ENCODE measurements at regions not wholly inside any gene's neighbourhood (a gene's known extent, or its start where the extent isn't known, plus 50 kb on each side); places are given as distances from the start of the nearest gene placed in this dataset.

GRCh38 chr14:38887696-38888095, 215.3 kb downstream of the SEC23A start:
- no peak for ATAC-seq
- no peak overlapping the region for H3K4me3 Mint-ChIP-seq
- CTCF ChIA-PET: no interaction called here
- TF ChIP-seq ATF2 (CRISPR knock-in tag; IDR thresholded peaks at IDR 0.05; ENCODE audit: borderline replicate concordance, low read depth): no peak
- no peak for TF ChIP-seq ARID4B (CRISPR knock-in tag; IDR thresholded peaks at IDR 0.05; ENCODE audit: borderline replicate concordance)
- TF ChIP-seq CREM (CRISPR knock-in tag; IDR thresholded peaks at IDR 0.05): no peak
- TF ChIP-seq ZNF396 (CRISPR knock-in tag; IDR thresholded peaks at IDR 0.05; ENCODE audit: borderline replicate concordance): no peak
- TF ChIP-seq ATF6 (CRISPR knock-in tag; IDR thresholded peaks at IDR 0.05): no peak
- TF ChIP-seq USF2 (CRISPR knock-in tag; IDR thresholded peaks at IDR 0.05): no peak
- no peak for TF ChIP-seq NR2C2 (CRISPR knock-in tag; IDR thresholded peaks at IDR 0.05)
- no peak for TF ChIP-seq JAZF1 (CRISPR knock-in tag; IDR thresholded peaks at IDR 0.05)
- no peak for TF ChIP-seq SMAD4 (CRISPR knock-in tag; IDR thresholded peaks at IDR 0.05)
- TF ChIP-seq GABPB1 (CRISPR knock-in tag; IDR thresholded peaks at IDR 0.05): no peak
- H3K36me3 Mint-ChIP-seq: no peaks in the 10 kb centered on the region
- no peaks in the 10 kb centered on the region for H3K9me3 Mint-ChIP-seq
- POLR2A ChIA-PET: no interaction called here
- no peak for DNase-seq (ENCODE audit: low spot score)
- no peaks in the 10 kb centered on the region for H3K4me1 Mint-ChIP-seq
- H3K27me3 Mint-ChIP-seq (ENCODE audit: low read depth): no peaks in the 10 kb centered on the region; the same call in 1 of the 2 replicates
- H3K27ac Mint-ChIP-seq: no peak overlapping the region

- Mint-ChIP-seq H3K4me1 (no peaks in the 10 kb centered on the region), H3K27me3 (ENCODE audit: low read depth) (no peaks in the 10 kb centered on the region; the same call in 1 of the 2 replicates), H3K36me3 (no peaks in the 10 kb centered on the region), H3K4me3 (no peak overlapping the region), H3K9me3 (no peaks in the 10 kb centered on the region), H3K27ac (no peak overlapping the region)
- ChIA-PET CTCF (interaction anchor here (1.5 kb wide), 1 partner anchor 16 kb away, joined by 4 read pairs; no protein-coding TSS in a partner anchor), POLR2A (no interaction called here)
- ATAC-seq: no peak
- no peak for DNase-seq (ENCODE audit: low spot score)
- TF ChIP-seq TEAD4 (CRISPR knock-in tag; IDR thresholded peaks at IDR 0.05): no peak
- TF ChIP-seq GABPB1 (CRISPR knock-in tag; IDR thresholded peaks at IDR 0.05): no peak
- no peak for TF ChIP-seq CDX4 (CRISPR knock-in tag; IDR thresholded peaks at IDR 0.05; ENCODE audit: borderline replicate concordance)
- no peak for TF ChIP-seq USF2 (CRISPR knock-in tag; IDR thresholded peaks at IDR 0.05)
- no peak for TF ChIP-seq IRF2 (CRISPR knock-in tag; IDR thresholded peaks at IDR 0.05; ENCODE audit: borderline replicate concordance, low read depth)
- no peak for TF ChIP-seq ZNF425 (CRISPR knock-in tag; conservative IDR thresholded peaks at IDR 0.05)
- no peak for TF ChIP-seq NR3C1 (CRISPR knock-in tag; conservative IDR thresholded peaks at IDR 0.05; ENCODE audit: low read depth)
- no peak for TF ChIP-seq ATF2 (CRISPR knock-in tag; IDR thresholded peaks at IDR 0.05; ENCODE audit: borderline replicate concordance, low read depth)
- TF ChIP-seq TCF7 (CRISPR knock-in tag; IDR thresholded peaks at IDR 0.05; ENCODE audit: low read depth): no peak
- TF ChIP-seq ZNF281 (CRISPR knock-in tag; IDR thresholded peaks at IDR 0.05): no peak
Observed at GRCh38 chr14:38884109-38884508, 218.9 kb downstream of the SEC23A start.

Measured in WTC11 (cell line).